NCI-H345 (cell line): ENCODE measurements at regions not wholly inside any gene's neighbourhood (a gene's known extent, or its start where the extent isn't known, plus 50 kb on each side); places are given as distances from the start of the nearest gene placed in this dataset.

Source experiments
- DNase-seq: peaks from one replicate; lab custom pipeline; 2025; lab: John Stamatoyannopoulos, UW

DNA sequence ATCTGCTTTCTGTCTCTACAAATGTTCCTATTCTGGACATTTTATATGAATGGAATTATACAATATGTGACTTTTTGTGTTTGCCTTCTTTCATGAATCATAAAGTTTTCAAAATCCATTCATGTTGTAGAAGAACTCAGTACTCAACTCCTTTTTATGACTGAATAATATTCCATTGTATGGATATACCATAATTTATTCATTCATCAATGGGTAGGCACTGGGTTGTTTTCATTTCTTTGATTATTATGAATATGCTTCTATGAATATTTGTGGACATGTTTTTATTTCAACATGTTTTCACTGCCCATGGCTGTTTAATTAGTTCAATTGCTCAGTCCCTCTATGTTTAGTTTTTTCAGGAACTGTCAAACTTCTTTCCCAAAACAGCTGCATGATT is 76.5 kb upstream of the GTSF1L start:
- no peak for DNase-seq

DNA sequence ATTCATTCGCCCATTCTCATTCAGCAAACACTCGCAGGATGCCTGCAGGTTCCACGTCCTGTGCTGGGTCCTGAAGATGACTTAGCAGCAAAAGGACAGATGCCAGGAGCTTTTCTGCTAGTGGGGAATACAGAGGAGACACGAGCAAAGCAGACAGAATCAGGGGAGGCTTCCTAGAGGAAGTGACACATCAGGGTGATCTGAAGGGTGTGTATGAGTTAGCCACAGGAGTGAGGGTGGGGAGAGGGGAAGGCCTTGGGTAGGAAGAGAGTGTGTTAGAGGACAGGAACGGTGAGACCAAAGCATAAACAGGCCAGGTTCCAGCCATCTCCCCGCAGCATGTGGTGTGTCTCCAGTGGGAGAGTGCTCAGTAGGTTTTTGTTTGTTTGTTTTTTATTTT is 73.4 kb upstream of the GTSF1L start:
- DNase-seq: no peak

DNA sequence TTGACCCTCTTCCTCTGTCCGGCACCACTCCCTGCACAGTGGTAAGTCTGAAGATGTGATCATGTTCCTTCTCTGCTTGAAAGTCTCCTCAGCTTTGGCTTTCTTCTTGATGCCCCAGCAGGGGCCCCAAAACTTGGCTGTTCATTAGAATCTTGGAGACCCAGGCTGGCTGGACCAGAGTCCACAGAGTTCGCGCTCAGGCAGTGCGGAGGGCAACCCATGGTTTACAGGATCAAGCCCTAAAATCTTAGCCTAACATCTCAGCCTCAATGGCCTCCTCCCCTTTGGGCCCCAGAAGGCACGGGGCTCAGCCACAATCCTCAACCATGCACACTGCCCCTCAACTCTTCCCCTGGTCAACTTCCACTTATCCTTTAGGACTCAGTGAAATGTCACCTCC is 72.9 kb upstream of the GTSF1L start:
- no peak for DNase-seq

DNA sequence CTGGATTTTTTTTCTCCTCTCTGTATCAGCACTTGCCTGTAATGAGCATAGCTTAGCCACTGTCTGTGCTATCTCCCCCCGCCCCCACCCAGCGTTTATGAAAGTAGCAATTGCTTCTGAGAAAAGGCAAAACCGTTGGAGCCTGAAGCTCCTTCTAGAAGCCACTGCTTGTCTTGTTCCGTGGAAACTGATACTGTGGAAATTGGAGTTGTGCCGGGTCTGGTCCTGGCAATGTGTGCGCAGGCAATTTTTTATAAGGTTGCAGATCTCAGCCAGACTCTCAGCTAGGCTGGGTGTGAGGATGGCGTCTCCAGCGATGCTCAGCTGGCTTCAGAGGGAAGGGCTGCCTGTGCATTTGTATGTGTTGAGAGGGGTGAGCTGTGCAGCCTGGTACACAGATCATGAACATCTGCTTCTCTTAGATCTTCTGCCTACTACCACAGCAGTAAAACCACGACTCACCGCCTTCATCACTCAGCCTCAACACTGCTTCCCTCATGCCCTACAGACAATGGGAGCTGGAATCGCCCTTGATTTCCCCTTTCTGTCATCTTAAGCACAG is 72.4 kb upstream of the GTSF1L start:
- no peak for DNase-seq

DNA sequence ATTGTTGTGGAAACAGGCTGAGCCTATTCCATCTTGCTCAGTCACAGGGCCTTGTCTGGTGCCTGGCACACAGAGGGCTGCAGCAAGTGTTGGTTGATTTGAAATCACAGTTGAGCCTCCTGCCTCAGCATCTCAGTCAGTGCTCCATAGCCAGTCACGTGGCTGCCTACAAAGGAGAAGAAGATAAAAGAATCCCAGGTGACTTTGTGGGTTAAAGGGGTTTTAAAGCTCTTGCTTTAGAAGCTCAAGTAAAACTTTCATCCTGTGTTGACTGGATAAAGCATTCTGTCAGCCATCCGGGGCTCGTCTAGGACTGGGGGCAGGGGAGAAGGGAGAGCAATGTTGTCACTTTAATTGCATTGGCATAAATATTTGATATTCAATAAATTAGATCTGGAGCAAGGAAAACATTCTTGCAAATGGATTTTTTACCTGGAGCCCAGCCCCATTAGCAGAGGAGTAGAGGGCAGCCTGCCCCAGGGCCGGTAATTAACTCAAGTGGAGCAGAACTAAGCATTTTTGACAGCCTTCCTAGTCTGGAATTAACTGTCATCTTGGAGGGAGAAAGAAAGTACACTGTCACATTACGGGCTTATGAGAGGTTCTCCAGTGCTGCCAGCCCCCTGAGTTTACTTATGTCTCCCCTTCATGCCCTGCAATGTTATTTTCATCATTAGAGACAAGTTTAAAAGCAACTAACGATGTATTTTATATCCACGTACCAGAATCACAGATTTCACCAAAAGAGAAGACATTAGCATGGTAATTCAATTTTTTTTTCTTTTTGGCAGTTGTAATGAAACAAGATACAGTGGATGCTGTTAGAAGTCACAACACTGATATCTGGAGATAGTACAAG is 71.7 kb upstream of the GTSF1L start:
- no peak for DNase-seq

DNA sequence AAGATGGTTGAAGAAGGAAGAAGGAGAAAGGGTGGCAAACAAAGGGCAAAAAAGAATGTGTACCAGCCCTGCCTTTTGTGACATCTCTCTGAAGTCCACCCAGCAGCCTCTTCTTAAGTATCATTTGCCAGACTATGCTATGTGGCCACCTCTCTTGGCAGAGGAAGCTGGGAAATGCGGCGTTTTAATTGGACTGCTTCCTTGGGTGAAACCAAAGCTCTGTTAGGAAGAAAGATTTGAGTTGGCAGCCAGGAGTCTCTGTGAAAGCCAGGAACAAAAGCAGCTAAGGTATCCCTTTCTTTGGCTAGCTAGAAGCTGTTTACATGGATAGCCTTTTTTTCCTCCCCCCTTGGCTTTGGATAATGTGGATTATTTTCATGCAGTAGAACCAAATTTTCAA is 67.5 kb upstream of the GTSF1L start:
- no peak for DNase-seq

DNA sequence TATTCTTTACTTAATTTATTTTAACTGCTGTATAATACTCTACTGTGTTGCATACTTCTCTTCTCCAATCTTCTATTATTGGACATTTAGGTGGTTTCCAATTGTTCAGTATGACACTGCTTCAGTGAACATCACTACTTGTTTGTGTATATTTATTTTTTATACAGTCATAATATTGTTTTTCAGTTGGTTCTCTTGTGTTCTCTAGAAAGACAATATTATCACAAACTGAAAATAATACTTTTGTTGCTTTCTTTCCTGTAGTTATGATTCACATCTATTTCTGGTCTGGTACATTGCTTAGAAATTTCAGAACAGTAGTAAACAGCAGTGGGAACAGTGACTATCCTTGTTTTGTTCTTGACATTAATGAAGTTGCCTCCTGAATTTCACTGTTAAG is 62.8 kb upstream of the GTSF1L start:
- no peak for DNase-seq

DNA sequence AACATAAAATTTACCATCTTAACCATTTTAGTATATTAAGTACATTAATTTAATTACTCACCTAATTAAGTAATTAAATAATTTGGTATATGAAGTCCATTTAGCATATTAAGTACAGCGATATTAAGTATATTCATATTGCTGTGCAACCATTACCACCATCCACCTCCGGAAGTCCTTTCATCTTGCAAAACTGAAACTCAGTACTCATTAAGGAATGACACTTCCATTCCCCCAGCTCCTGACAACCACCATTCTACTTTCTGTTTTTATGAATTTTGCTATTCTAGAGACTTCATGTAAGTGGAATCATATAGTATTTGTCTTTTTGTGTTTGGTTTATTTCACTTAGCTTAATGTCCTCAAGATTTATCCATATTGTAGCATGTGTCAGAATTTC is 61.1 kb upstream of the GTSF1L start:
- DNase-seq: no peak

DNA sequence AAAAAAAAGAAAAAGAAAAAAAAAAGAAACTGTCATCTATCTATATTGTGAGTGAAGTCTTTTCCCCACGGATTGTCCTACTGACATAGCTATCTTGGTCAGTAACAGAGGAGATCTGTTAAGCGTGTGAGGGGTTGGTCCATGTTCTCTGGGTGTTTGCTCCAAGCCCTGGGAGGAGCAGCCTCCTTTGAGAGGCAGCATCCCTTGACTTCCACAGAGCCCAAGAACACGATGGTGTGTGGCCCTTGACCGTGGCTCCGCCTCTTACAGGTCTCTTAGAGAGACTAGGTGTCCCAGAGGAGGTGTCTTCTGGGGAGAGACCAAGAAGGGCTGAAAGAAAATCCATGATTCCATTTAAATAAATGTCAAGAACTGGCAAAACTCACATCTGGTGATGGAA is 60.1 kb upstream of the GTSF1L start:
- no peak for DNase-seq

DNA sequence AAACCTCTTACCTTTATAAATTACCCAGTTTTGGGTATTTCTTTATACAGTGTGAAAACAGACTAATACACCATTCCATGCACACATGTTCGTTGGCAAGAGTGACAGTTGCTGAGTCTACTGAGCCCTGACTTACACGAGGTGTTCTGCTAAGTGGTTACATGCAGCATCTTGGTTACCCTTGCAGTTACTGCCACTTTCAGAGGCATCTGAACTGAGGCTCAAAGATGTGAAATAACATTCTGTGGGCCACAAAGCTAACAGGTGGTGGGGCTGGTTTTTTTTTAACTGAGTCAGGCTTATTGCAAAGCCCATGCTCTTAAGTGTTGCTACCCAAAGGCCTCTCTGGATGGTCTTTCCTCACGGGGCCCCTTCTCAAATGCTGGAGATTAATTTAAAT is 54.4 kb upstream of the GTSF1L start:
- DNase-seq: no peak

DNA sequence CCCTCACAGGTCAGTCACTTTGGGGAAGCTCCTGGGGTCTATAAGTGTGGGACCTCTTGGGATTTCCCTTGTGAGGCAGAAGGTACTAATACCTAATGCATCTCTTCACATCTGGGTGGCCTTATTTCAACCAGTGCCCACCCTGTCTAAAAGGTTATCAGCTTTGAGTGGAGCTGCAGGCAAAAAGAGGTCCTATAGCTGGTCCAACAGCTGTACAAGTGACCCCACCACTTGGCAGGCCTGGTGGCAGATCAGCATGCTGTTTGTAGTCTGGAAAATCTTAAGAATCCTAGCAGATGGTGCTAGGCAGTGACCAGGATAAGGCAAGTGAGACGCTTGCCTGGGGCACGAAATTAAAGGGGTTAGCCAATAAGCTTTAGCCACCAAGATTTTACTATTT is 51.6 kb upstream of the GTSF1L start:
- no peak for DNase-seq

DNA sequence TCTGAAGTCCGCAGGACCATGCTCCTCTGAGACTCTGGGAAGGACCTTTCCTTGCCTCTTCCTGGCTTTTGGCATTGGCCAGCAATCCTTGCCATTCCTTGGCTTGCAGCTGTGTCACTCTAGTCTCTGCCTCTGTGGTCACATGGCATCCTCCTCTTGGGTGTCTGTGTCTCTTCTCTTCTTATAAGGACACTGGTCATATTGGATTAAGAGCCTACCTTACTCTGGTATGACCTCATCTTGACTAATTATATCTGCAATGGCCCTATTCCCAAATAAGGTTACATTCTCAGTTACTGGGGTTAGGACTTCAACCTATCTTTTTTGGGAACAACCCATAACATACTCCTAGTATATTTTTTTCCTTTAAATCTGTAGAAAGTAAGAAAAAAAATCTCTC is 49.9 kb upstream of the GTSF1L start:
- no peak for DNase-seq
